HEK293T (cell line): ENCODE measurements at regions not wholly inside any gene's neighbourhood (a gene's known extent, or its start where the extent isn't known, plus 50 kb on each side); places are given as distances from the start of the nearest gene placed in this dataset.

Experiments
- FOXA1 ChIP-seq: fragments of 450-650 bp; IDR thresholded peaks from 2 replicates; pipeline ENCODE4 v1.6.1; 2016; ENCODE audit warnings: mild to moderate bottlenecking
- HDGF ChIP-seq: fragments of 450-650 bp; IDR thresholded peaks from 2 replicates; pipeline ENCODE4 v1.6.1; 2017; ENCODE audit warnings: antibody characterized with exemption, borderline replicate concordance

DNA sequence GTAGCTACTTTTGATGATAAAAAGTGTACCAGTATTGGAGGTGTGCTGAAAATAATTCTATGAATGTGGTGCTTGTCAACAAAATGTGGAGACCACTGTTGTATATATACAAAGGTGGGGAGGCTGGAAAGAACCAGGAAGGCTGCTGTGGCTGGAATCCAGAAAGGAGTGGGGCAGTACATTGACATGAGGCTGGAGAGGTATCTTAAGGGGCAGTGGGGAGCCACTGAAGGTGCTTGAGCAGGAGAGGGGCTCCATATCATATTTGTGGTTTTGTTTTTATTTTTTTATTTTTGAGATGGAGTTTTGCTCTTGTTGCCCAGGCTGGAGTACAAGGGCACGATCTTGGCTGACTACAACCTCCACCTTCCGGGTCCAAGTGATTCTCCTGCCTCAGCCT is 87.9 kb upstream of the NEURL1B start:
- no peak for TF ChIP-seq FOXA1
- no peak for TF ChIP-seq HDGF
